Glutamatergic neuron (in vitro differentiated cells): ENCODE measurements at regions not wholly inside any gene's neighbourhood (a gene's known extent, or its start where the extent isn't known, plus 50 kb on each side); places are given as distances from the start of the nearest gene placed in this dataset.

Experiments
- DNase-seq: peaks from one replicate; pipeline ENCODE4 v3.0.0; 2022
- H3K27ac Mint-ChIP-seq: one replicate; pipeline ENCODE4 v1.8.0; 2020; ENCODE audit warnings: mild to moderate bottlenecking, mixed read lengths, inconsistent platforms; ENCODE audit not compliant: unreplicated experiment
- H3K27me3 Mint-ChIP-seq: one replicate; pipeline ENCODE4 v1.8.0; 2020; ENCODE audit warnings: mild to moderate bottlenecking, moderate library complexity, mixed read lengths, inconsistent platforms; ENCODE audit not compliant: unreplicated experiment
- H3K36me3 Mint-ChIP-seq: one replicate; pipeline ENCODE4 v1.8.0; 2020; ENCODE audit warnings: mild to moderate bottlenecking, mixed read lengths, inconsistent platforms; ENCODE audit not compliant: unreplicated experiment
- H3K4me1 Mint-ChIP-seq: one replicate; pipeline ENCODE4 v1.8.0; 2020; ENCODE audit warnings: mild to moderate bottlenecking, low read depth, mixed read lengths, inconsistent platforms; ENCODE audit not compliant: unreplicated experiment
- H3K4me3 Mint-ChIP-seq: one replicate; pipeline ENCODE4 v1.8.0; 2020; ENCODE audit warnings: mild to moderate bottlenecking, mixed read lengths, inconsistent platforms; ENCODE audit not compliant: unreplicated experiment
- H3K9me3 Mint-ChIP-seq: one replicate; pipeline ENCODE4 v1.8.0; 2020; ENCODE audit warnings: mild to moderate bottlenecking, moderate library complexity, mixed read lengths, inconsistent platforms; ENCODE audit not compliant: unreplicated experiment
- CTCF ChIP-seq: fragments of 200-600 bp; sonication (generic); IDR thresholded peaks from one replicate; pipeline ENCODE4 v1.5.0; 2021; ENCODE audit not compliant: partially characterized antibody, unreplicated experiment

GRCh38 chr19:46962030-46962570 is 57.5 kb upstream of the NPAS1 start:
- TF ChIP-seq CTCF: no peak
- Mint-ChIP-seq H3K27ac (no peak overlapping the region), H3K36me3 (no peaks in the 10 kb centered on the region), H3K4me1 (peaks cover 18% of the 10 kb centered on the region), H3K9me3 (peaks cover 10% of the 10 kb centered on the region), H3K27me3 (peaks cover 4% of the 10 kb centered on the region), H3K4me3 (no peak overlapping the region)
- no peak for DNase-seq

GRCh38 chr19:46963093-46963734 is 56.4 kb upstream of the NPAS1 start:
- Mint-ChIP-seq H3K36me3 (no peaks in the 10 kb centered on the region), H3K4me3 (no peak overlapping the region), H3K27me3 (peaks cover 4% of the 10 kb centered on the region), H3K27ac (peak overlapping the region; percentile 50), H3K9me3 (peaks cover 15% of the 10 kb centered on the region), H3K4me1 (peaks cover 22% of the 10 kb centered on the region)
- DNase-seq: no peak
- no peak for TF ChIP-seq CTCF

DNA sequence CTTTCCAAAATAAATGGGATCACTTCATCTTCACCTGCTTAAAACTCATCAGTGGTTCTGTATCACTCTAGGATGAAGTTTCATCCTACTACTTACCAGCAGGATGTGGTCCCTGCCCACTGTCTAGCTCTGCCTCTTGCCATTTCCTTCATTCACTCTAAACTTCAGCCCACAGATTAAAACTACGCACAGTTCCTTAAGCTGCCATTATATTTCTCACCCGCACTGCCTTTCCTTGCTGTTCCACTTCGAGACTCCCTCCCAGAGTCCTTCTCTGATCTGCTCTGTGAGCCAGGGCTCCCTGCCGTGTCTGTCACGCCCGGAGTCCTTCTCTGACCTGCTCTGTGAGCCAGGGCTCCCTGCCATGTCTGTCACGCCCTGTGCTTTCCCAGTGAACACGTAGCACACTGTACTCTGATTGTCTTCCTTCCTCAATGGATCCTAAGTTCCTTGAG is 52.0 kb upstream of the NPAS1 start:
- H3K4me3 Mint-ChIP-seq: no peak overlapping the region
- peak overlapping the region; percentile 0 for H3K27ac Mint-ChIP-seq
- peaks cover 12% of the 10 kb centered on the region for H3K9me3 Mint-ChIP-seq
- H3K27me3 Mint-ChIP-seq: peaks cover 3% of the 10 kb centered on the region
- no peak for DNase-seq
- peaks cover 19% of the 10 kb centered on the region for H3K4me1 Mint-ChIP-seq
- TF ChIP-seq CTCF: no peak
- H3K36me3 Mint-ChIP-seq: no peaks in the 10 kb centered on the region
